ENCODE measurements at regions not wholly inside any gene's neighbourhood (a gene's known extent, or its start where the extent isn't known, plus 50 kb on each side); places are given as distances from the start of the nearest gene placed in this dataset.

DNA sequence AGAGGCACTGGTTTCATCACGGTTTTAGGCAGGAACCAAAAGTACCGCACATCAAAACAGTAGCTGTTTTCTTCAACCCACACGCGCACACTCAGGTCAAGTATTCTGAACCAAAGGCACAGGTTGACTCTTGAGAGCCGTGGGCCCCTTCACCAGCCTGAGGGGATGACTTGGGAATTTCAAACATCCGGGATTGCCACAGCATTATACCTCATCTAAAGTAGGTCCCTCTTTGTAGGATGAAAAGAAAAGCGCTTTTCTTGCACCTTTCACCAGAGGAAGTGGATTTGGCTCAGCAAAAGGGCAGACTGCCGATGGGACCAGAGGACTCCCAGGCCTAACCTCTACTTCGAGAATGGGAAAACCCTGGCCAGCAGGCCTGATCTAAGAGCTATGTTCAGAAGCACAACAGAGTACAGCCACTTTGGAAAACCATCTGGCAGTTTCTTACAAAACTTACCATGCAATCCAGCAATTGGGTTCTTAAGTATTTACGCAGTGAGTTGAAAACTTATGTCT lies 88.2 kb upstream of the PROK2 start:
- Histone ChIP-seq H2BK12ac (ENCODE audit: low read depth, low read length) (no peak overlapping the region), H2BK20ac (ENCODE audit: low read length) (peak overlapping the region; percentile 75; the same call in 1 of the 2 replicates), H2BK120ac (replicated peaks; ENCODE audit: low read depth, low read length) (no peak overlapping the region), H3K56ac (replicated peaks; ENCODE audit: insufficient read length, low read depth, low read length) (no peak overlapping the region), H4K8ac (ENCODE audit: extremely low read depth, insufficient read depth, low read length) (no peak overlapping the region), H4K5ac (ENCODE audit: insufficient read length, low read depth, low read length) (no peak overlapping the region), H3K4me3 (ENCODE audit: extremely low read depth in 1 of 4, insufficient read depth in 2 of 4, low read depth in 3 of 4, low read length in 4 of 4) (no peak overlapping the region), H3K23ac (ENCODE audit: insufficient read length) (no peak overlapping the region), H3K23me2 (ENCODE audit: low read depth, low read length) (no peaks in the 10 kb centered on the region), H4K91ac (replicated peaks; ENCODE audit: insufficient read length, low read length) (no peak overlapping the region), H3K36me3 (ENCODE audit: control insufficient read depth in 2 of 4, insufficient read depth in 4 of 4, low read length in 3 of 4) (no peaks in the 10 kb centered on the region; a peak in 1 of 8 replicates), H3K79me2 (ENCODE audit: control insufficient read depth in 1 of 2, insufficient read depth in 2 of 2, low read length in 2 of 2) (no peaks in the 10 kb centered on the region), H2AK5ac (ENCODE audit: low read depth, low read length) (no peak overlapping the region; the same call in 1 of the 2 replicates), H3K4ac (replicated peaks; ENCODE audit: insufficient read length, low read depth, low read length) (no peak overlapping the region), H3K18ac (ENCODE audit: extremely low read depth, low read length) (0 out of 2 replicates have a peak overlapping the region, but pooled peaks have one; percentile 11), H3K9ac (replicated peaks in 1 of 4; ENCODE audit: extremely low read depth in 1 of 4, low read depth in 3 of 4, low read length in 3 of 4) (no peak overlapping the region), H4K20me1 (replicated peaks in 1 of 2; ENCODE audit: control insufficient read depth in 1 of 2, insufficient read depth in 2 of 2, low read length in 2 of 2) (no peaks in the 10 kb centered on the region), H3K27ac (ENCODE audit: low read depth, low read length) (no peak overlapping the region), H2BK5ac (ENCODE audit: low read depth, low read length) (0 out of 2 replicates have a peak overlapping the region, but pooled peaks have one; percentile 20), H3K9me3 (ENCODE audit: insufficient read depth in 2 of 2, low read depth in 1 of 2, low read length in 1 of 2) (no peaks in the 10 kb centered on the region), H2BK15ac (ENCODE audit: low read length) (no peak overlapping the region), H3K14ac (ENCODE audit: insufficient read length) (no peak overlapping the region), H3K4me2 (ENCODE audit: insufficient read depth in 1 of 2, low read depth in 2 of 2, low read length in 2 of 2) (no peak overlapping the region), H3K27me3 (replicated peaks in 1 of 4; ENCODE audit: control insufficient read depth in 3 of 4, extremely low read depth in 1 of 4, insufficient read depth in 3 of 4, low read length in 3 of 4) (no peaks in the 10 kb centered on the region), H3K4me1 (replicated peaks in 1 of 4; ENCODE audit: control insufficient read depth in 3 of 4, insufficient read depth in 4 of 4, low read length in 3 of 4) (peaks cover 1 to 13% (median 3%) of the 10 kb centered on the region in 4 experiments; a peak in 5 of 7 replicates), H2AFZ (ENCODE audit: low read length) (peak overlapping the region; percentile 45; the same call in 1 of the 2 replicates), H3K79me1 (ENCODE audit: low read depth, low read length) (no peaks in the 10 kb centered on the region)
- ChIA-PET POLR2A (ENCODE audit: partially characterized antibody) (interaction anchor here (1.0 to 2.2 kb wide), 4 partner anchors 9 to 149 kb away, joined by 3 to 10 read pairs (median 7); no protein-coding TSS in a partner anchor), CTCF (ENCODE audit: partially characterized antibody) (interaction anchor here (0.6 to 4.0 kb wide), 9 partner anchors 9 to 1213 kb away, joined by 3 to 20 read pairs (median 4); no protein-coding TSS in a partner anchor)
- 81% methylated on average over 10 of the region's 10 CpGs; no CpG with 5 or more reads in 1 of the 2 experiments for WGBS, 2 experiments (ENCODE audit: extremely low coverage in 1 of 2, insufficient coverage in 1 of 2, insufficient read length in 1 of 2, insufficient replicate concordance in 2 of 2, low coverage in 1 of 2, low lambda C conversion rate in 2 of 2, missing lambda C conversion rate in 1 of 2)
- FAIRE-seq (no peak), DNase-seq (ENCODE audit: low read depth in 1 of 2, low spot score in 2 of 2) (no peak)
- TF ChIP-seq SP2 (IDR thresholded peaks at IDR 0.05; ENCODE audit: low read length) (no peak), POU5F1 (IDR thresholded peaks at IDR 0.05; ENCODE audit: low read depth, low read length) (no peak), MAFK (IDR thresholded peaks at IDR 0.05; ENCODE audit: low read depth, low read length) (no peak), CTBP2 (IDR thresholded peaks at IDR 0.05; ENCODE audit: borderline replicate concordance, insufficient read depth, insufficient read length, low read length) (no peak), POLR2AphosphoS5 (IDR thresholded peaks at IDR 0.05; ENCODE audit: low read depth, low read length) (peak; percentile 81), POLR2A (IDR thresholded peaks at IDR 0.05; ENCODE audit: control extremely low read depth in 1 of 2, low read depth in 2 of 2, low read length in 2 of 2) (peak; percentile 43 to 89), CHD2 (IDR thresholded peaks at IDR 0.05; ENCODE audit: low read length) (no peak), HDAC2 (IDR thresholded peaks at IDR 0.05; ENCODE audit: borderline replicate concordance in 1 of 2, low read depth in 2 of 2, low read length in 2 of 2) (no peak), JUND (IDR thresholded peaks at IDR 0.05; ENCODE audit: low read length) (no peak), KDM1A (IDR thresholded peaks at IDR 0.05; ENCODE audit: borderline replicate concordance, low read length) (no peak), TAF7 (optimal IDR thresholded peaks at IDR 0.05; ENCODE audit: borderline replicate concordance, low read depth, low read length) (peak; percentile 99), NANOG (IDR thresholded peaks at IDR 0.05; ENCODE audit: insufficient read depth, low read depth, low read length, poor library complexity, severe bottlenecking) (no peak), CHD1 (IDR thresholded peaks at IDR 0.05; ENCODE audit: low read depth, low read length) (no peak), JUN (IDR thresholded peaks at IDR 0.05; ENCODE audit: low read depth, low read length) (no peak)

Measured in H1 (cell line).